SKM-1 treated with dmso at 0.1 percent for 144 hours (cell line): ENCODE measurements at regions not wholly inside any gene's neighbourhood (a gene's known extent, or its start where the extent isn't known, plus 50 kb on each side); places are given as distances from the start of the nearest gene placed in this dataset.

ENCODE experiments used
- DNase-seq: peaks from one replicate; lab custom pipeline; 2025; ENCODE audit not compliant: unreplicated experiment; lab: John Stamatoyannopoulos, UW

- DNase-seq, result no peak
These were observed 1005.6 kb downstream of the TBC1D22A start for GRCh38 chr22:47768027-47768426.

GRCh38 chr22:47767403-47767802 is 1005.0 kb downstream of the TBC1D22A start:
- DNase-seq, result no peak

GRCh38 chr22:47765757-47766156 is 1003.3 kb downstream of the TBC1D22A start:
- DNase-seq, result no peak

- no peak for DNase-seq
These were observed 999.7 kb downstream of the TBC1D22A start for GRCh38 chr22:47762141-47762540.

GRCh38 chr22:47759909-47760308 is 997.5 kb downstream of the TBC1D22A start:
- DNase-seq, result no peak

- DNase-seq, result no peak
These were observed 995.3 kb downstream of the TBC1D22A start for GRCh38 chr22:47757741-47758140.

- DNase-seq, result no peak
These were observed 987.6 kb downstream of the TBC1D22A start for GRCh38 chr22:47750086-47750485.

GRCh38 chr22:47748957-47749356 is 986.5 kb downstream of the TBC1D22A start:
- DNase-seq, result no peak

- DNase-seq, result no peak
These were observed 985.8 kb downstream of the TBC1D22A start for GRCh38 chr22:47748271-47748670.

- no peak for DNase-seq
These were observed 977.8 kb downstream of the TBC1D22A start for GRCh38 chr22:47740109-47740805.

- DNase-seq, result no peak
These were observed 977.0 kb downstream of the TBC1D22A start for GRCh38 chr22:47739291-47740015.

- DNase-seq, result no peak
These were observed 976.1 kb downstream of the TBC1D22A start for GRCh38 chr22:47738472-47739013.

- DNase-seq, result no peak
These were observed 974.0 kb downstream of the TBC1D22A start for GRCh38 chr22:47736186-47737034.

GRCh38 chr22:47734511-47734910 is 972.1 kb downstream of the TBC1D22A start:
- DNase-seq, result no peak

- DNase-seq, result no peak
These were observed 965.2 kb downstream of the TBC1D22A start for GRCh38 chr22:47727641-47728040.

GRCh38 chr22:47724751-47725150 is 962.3 kb downstream of the TBC1D22A start:
- DNase-seq, result no peak

GRCh38 chr22:47724030-47724429 is 961.6 kb downstream of the TBC1D22A start:
- no peak for DNase-seq

GRCh38 chr22:47718337-47718736 is 955.9 kb downstream of the TBC1D22A start:
- no peak for DNase-seq

GRCh38 chr22:47716890-47717615 is 954.6 kb downstream of the TBC1D22A start:
- DNase-seq, result no peak

- no peak for DNase-seq
These were observed 953.6 kb downstream of the TBC1D22A start for GRCh38 chr22:47715866-47716578.
